Glutamatergic neuron (in vitro differentiated cells): ENCODE measurements at regions not wholly inside any gene's neighbourhood (a gene's known extent, or its start where the extent isn't known, plus 50 kb on each side); places are given as distances from the start of the nearest gene placed in this dataset.

ENCODE experiments used
- DNase-seq: peaks from one replicate; pipeline ENCODE4 v3.0.0; 2022
- H3K27ac Mint-ChIP-seq: one replicate; pipeline ENCODE4 v1.8.0; 2020; ENCODE audit warnings: mild to moderate bottlenecking, mixed read lengths, inconsistent platforms; ENCODE audit not compliant: unreplicated experiment
- H3K27me3 Mint-ChIP-seq: one replicate; pipeline ENCODE4 v1.8.0; 2020; ENCODE audit warnings: mild to moderate bottlenecking, moderate library complexity, mixed read lengths, inconsistent platforms; ENCODE audit not compliant: unreplicated experiment
- H3K36me3 Mint-ChIP-seq: one replicate; pipeline ENCODE4 v1.8.0; 2020; ENCODE audit warnings: mild to moderate bottlenecking, mixed read lengths, inconsistent platforms; ENCODE audit not compliant: unreplicated experiment
- H3K4me1 Mint-ChIP-seq: one replicate; pipeline ENCODE4 v1.8.0; 2020; ENCODE audit warnings: mild to moderate bottlenecking, low read depth, mixed read lengths, inconsistent platforms; ENCODE audit not compliant: unreplicated experiment
- H3K4me3 Mint-ChIP-seq: one replicate; pipeline ENCODE4 v1.8.0; 2020; ENCODE audit warnings: mild to moderate bottlenecking, mixed read lengths, inconsistent platforms; ENCODE audit not compliant: unreplicated experiment
- H3K9me3 Mint-ChIP-seq: one replicate; pipeline ENCODE4 v1.8.0; 2020; ENCODE audit warnings: mild to moderate bottlenecking, moderate library complexity, mixed read lengths, inconsistent platforms; ENCODE audit not compliant: unreplicated experiment
- TF ChIP-seq, protein P1 (sequence below): fragments of 200-600 bp; sonication (generic); IDR thresholded peaks from one replicate; pipeline ENCODE4 v1.5.0; 2021; ENCODE audit not compliant: partially characterized antibody, unreplicated experiment

DNA sequence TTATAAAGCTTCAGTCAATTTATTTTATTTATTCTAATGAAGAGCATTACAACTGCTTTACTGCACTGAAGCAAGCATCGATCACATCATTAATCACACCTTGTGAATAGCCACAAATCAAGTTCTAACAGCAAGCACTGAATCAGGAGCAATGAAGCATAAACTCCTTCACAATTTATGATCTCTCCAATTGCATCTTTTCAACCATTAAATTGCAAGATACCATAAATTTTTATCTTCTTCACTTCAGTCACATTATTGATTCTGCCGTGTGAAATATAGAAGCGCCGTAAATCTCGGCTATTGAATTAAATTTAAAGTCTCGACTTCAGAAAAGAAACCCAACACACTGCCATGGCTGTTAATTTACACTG is 298.7 kb downstream of the CDCA7 start:
- no peaks in the 10 kb centered on the region for H3K9me3 Mint-ChIP-seq
- no peak overlapping the region for H3K4me3 Mint-ChIP-seq
- TF ChIP-seq, protein P1, sequence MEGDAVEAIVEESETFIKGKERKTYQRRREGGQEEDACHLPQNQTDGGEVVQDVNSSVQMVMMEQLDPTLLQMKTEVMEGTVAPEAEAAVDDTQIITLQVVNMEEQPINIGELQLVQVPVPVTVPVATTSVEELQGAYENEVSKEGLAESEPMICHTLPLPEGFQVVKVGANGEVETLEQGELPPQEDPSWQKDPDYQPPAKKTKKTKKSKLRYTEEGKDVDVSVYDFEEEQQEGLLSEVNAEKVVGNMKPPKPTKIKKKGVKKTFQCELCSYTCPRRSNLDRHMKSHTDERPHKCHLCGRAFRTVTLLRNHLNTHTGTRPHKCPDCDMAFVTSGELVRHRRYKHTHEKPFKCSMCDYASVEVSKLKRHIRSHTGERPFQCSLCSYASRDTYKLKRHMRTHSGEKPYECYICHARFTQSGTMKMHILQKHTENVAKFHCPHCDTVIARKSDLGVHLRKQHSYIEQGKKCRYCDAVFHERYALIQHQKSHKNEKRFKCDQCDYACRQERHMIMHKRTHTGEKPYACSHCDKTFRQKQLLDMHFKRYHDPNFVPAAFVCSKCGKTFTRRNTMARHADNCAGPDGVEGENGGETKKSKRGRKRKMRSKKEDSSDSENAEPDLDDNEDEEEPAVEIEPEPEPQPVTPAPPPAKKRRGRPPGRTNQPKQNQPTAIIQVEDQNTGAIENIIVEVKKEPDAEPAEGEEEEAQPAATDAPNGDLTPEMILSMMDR = no peak
- H3K27me3 Mint-ChIP-seq = no peaks in the 10 kb centered on the region
- no peak for DNase-seq
- H3K36me3 Mint-ChIP-seq = no peaks in the 10 kb centered on the region
- no peak overlapping the region for H3K27ac Mint-ChIP-seq
- H3K4me1 Mint-ChIP-seq = peaks cover 5% of the 10 kb centered on the region

DNA sequence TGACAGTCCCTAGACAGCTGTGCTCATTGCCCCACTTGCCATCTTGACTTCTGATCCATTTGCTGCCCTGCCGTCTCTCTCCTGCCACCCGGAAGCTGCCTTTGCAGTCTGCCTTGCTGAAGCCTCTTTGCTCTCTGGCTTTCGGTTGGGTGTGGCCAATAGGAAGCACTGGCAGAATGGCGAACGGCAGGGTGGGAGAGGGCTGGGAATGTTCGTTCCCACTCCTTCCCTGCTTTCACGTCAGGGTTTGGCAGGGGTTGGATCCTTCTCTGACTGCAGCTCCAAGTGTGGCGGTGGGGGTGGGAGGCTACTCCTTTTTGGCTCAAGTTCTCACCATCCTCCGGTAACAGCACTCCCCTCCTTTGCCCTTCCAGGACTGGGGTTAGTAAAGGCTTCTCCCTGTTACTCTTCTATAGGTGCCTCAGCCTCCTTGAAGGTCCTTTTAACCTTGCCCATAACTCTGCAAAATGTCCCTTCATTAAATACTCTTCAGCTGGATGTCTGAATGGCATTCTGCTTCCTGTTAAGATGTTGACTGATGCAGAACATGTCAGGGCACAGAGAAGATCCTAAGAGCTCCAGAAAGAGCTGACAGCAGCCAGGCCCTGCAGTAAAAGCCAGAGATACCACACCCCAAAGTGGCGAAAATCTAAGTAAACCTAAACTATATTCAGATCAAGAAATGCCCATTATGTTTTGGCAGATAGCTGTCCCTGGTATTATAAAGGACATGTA is 299.7 kb downstream of the CDCA7 start:
- H3K27me3 Mint-ChIP-seq = no peaks in the 10 kb centered on the region
- no peak overlapping the region for H3K4me3 Mint-ChIP-seq
- peaks cover 6% of the 10 kb centered on the region for H3K4me1 Mint-ChIP-seq
- no peak for DNase-seq
- H3K36me3 Mint-ChIP-seq = no peaks in the 10 kb centered on the region
- TF ChIP-seq, protein P1 = no peak
- no peaks in the 10 kb centered on the region for H3K9me3 Mint-ChIP-seq
- H3K27ac Mint-ChIP-seq = no peak overlapping the region

DNA sequence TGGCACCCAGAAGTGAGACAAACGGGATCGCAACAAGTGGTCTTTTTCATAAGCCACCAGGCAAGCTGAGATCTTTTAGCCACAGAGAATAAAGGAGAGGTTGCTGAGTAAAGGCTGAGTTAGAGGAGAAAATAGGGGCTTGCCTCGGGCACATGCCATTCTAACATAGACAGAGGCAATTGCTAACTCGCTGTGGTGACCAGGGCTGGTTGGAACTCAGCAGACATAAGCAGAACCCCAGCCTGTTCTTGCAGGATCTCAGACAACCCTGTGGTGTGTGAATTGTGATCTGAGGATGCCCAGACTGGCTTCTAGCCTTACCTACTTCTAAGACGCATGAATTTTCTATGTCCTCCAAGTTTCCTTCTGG is 300.2 kb downstream of the CDCA7 start:
- DNase-seq = no peak
- Mint-ChIP-seq H3K36me3 (no peaks in the 10 kb centered on the region), H3K27me3 (no peaks in the 10 kb centered on the region), H3K27ac (no peak overlapping the region), H3K4me1 (peaks cover 7% of the 10 kb centered on the region), H3K9me3 (no peaks in the 10 kb centered on the region), H3K4me3 (no peak overlapping the region)
- TF ChIP-seq, protein P1 = no peak

DNA sequence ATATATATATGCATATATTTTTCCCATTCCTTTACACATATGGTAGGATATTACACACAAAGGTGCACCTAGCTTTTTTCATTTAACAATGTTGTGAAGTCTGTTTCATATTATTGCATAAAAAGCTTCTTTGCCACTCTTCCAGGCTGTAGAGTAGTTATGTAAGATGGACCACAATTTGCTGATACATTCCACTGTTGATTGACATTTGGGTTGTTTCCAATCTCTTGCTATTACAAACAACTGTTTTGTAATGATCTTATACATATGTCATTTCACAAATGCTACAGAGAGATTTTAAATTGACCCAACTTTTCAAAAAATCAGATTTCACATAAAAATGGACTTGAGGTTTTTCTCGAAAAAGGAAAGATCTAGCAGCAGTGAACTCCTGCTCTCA is 301.4 kb downstream of the CDCA7 start:
- Mint-ChIP-seq H3K9me3 (no peaks in the 10 kb centered on the region), H3K27ac (no peak overlapping the region), H3K4me1 (peaks cover 7% of the 10 kb centered on the region)

More for the DNA sequence above, 301.4 kb downstream of the CDCA7 start:
- no peak overlapping the region for H3K4me3 Mint-ChIP-seq
- TF ChIP-seq, protein P1 = no peak
- H3K36me3 Mint-ChIP-seq = no peaks in the 10 kb centered on the region
- DNase-seq = no peak
- no peaks in the 10 kb centered on the region for H3K27me3 Mint-ChIP-seq
